GM19463 (cell line): ENCODE measurements at regions not wholly inside any gene's neighbourhood (a gene's known extent, or its start where the extent isn't known, plus 50 kb on each side); places are given as distances from the start of the nearest gene placed in this dataset.
A peak's percentile ranks its signal among the peaks of the same experiment; 100 is the strongest.

ENCODE experiments used
- ATAC-seq: cut with Tn5 transposase; IDR thresholded peaks from one replicate; pipeline ENCODE4 v1.9.1; 2021; ENCODE audit warnings: mild to moderate bottlenecking, moderate library complexity; ENCODE audit not compliant: unreplicated experiment

DNA sequence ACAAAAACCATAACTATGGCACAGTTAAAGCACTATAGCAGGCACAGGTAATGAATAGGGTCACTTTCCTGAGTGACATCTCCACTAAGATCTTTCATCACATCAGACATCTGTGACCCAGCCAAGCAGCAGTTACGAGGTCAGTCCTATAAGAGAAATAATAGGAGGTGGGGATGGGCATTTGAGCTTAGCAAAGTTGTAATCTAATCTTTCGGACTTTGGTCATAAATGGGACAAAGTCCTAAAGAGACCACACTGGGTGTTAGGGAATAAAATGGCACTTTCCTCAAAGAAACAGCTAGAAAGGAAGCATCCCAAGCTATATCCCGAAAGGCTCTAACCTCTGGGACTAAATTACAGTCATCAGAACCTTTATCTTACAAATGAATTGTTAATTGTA lies 432.2 kb downstream of the PIK3R1 start:
- ATAC-seq, result no peak

DNA sequence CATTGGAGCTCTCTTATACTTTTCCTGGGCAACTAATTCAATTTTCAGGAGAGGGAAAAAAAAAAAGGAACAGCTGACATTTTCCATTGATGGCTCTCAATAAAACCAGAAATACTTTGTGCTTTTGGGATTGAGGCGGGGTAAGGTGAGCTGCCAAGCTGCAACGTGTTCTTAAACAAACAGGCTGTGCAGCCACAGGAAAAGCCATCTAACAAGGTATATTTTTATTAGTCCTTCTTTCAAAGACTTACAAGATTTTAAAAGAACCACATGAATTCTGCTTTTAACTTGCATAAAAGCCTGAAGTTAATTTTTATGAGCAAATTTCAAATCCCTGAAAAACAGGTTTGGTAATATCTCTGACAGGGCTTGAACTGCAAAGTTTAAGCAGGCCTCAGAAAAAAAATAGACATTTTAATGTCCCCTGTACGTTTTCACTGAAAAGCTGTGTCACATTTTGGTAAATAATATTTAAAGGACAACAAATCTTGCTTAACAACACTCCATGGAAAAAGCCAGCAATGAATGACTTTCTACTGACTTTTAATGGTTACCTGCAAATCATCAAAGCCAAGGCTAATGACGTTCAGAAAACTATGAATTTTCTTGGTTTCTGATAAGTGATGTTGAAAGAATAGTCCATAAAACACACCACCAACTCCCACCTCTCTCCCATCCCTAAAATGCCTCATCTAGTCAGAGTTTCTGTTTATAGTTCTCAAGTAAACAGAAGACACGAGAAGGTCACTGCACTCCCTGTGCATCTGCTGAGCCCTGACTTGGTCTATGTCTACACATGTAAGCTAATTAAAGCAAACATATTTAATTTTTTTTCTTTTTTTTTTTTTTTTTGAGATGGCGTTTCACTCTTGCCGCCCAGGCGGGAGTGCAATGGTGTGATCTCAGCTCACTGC lies 433.6 kb downstream of the PIK3R1 start:
- no peak for ATAC-seq

DNA sequence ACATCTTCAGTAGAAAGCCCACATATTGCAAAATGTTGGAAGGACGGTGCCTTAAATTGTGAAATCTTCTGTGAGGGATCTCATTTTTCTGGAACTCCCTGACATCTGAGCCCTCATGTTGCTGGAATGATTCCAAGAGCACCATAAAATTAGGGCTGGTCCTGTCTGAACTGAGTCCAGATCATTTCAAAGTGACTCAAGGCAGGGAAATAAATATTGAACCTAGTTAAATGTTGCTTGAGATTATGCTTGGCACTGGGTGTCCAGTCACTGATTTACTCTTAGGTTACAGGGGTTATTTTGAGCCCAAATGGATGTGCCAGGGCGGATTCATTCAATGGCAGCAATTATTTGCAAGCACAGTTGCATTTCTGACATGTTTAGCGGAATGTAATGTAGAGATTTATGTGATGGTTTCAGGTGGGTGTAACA lies 437.0 kb downstream of the PIK3R1 start:
- ATAC-seq, result no peak

DNA sequence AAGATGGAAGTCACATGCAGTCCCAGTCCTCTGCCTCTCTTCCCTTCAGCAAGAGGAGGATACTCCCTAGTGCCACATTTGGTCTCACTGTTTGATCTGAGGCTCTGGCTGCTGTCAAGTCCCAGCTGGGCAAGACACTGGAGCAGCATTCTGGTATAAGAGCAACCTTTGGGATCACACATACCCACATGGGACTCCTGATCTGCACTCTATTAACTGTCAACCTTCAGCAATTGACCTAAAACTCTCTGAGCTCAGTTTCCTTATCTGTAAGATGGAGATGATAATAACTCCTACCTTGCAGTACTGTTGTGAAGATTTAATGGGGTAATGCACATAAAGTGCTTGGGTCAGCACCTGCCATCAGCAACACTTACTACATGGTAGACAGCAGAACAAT lies 437.9 kb downstream of the PIK3R1 start:
- ATAC-seq, result no peak

DNA sequence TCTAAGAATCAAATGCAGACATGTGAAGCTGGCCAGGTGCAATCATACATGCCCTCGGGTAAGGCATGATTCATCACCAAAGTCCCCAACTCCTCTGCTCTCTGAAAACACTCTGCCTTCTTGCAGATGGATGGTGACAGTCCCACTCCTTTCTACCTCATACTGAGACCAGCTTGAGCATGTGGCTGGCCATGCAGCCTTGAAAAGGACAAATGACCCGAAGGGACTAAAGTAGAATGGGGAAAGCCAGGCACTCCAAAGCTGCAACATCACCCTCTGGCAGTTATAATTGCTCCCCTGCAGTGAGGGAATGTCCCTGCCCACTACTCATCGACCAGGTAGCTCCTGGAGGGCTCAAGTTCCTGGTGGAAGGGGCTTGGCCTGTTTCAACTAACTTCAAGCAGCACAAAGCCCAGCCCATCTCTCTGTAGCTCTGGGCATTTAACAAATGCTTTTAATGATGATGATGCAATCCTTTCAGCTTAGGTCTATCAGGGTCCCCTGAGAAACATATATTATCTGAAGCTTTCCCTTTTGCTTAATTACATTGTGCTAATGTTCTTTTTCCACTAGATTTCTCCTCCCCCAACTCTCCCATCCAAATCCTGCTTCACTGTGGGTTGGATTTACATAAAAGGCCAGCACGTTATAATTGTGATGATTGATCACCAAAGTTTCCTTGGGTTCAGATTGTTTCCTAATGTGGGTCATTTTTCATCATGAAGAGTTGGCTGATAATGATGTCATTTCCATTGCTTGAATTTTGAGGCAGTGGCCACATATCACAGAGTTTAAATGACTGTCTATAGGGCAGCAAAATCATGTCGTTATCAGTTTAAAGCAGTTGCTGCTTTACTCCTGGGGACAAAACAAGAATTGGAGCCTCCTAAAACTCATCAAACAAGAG lies 436.5 kb upstream of the SLC30A5 start:
- ATAC-seq, result no peak

DNA sequence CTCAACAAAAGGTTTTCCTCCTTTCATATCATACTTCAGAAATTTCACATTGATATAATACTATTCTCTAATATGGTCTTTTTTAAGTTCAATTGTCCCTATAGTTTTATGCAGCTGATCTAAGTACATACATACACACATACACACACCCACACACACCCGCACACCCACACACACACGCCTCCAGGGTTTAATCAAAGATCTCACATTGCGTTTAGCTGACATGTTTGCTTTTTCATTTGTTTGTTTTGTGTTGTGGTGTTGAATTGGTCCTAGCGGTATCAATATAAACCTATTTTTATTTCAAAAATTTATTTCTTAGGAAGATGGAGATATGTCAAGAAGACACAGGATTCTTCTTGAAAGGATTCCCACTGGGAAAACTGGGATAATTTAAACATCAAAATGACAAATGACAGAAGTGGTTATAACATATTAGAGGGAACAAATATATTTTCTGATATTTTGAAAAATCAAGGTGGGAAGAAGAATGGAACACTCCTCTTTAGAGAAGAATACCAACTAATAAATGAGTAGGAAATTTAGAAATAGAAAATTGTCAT lies 434.9 kb upstream of the SLC30A5 start:
- ATAC-seq, result no peak

DNA sequence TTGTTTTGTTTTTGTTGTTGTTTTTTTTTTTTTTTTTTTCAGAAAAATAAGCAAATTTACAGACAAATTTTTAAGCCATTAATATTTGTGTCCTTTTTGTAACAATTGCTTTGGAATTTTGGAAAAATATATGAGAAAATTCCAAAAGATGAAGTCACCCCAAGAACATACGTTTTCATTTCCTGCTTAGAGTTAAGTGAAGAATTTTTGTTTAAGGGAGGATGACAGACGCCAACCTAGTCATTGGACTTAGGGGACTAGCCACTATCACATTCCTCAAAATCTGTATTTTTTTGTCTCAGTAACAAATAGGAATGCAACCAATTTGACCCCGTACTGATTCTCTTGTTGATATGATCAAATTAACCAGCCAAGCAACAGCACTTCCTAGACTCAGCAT lies 433.9 kb upstream of the SLC30A5 start:
- ATAC-seq, result no peak

DNA sequence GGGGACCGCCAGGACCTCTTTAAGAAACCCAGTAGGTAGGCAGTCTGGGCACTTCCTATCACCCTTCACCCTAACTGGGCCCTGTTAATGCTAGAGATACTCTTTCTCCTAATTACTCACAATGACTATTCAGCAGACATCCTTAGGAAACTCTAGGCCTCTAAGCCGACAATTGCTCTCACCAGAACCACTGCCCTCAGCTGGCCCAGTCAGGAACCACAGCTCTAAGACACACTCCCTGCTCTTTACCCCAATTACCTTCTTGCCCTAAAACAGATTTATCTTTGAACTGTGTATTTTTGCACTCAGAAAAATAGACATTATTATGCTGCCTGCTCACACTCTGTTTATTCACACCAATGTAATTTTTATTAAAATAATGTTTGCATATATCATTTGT lies 432.6 kb upstream of the SLC30A5 start:
- ATAC-seq, result peak; percentile 47

DNA sequence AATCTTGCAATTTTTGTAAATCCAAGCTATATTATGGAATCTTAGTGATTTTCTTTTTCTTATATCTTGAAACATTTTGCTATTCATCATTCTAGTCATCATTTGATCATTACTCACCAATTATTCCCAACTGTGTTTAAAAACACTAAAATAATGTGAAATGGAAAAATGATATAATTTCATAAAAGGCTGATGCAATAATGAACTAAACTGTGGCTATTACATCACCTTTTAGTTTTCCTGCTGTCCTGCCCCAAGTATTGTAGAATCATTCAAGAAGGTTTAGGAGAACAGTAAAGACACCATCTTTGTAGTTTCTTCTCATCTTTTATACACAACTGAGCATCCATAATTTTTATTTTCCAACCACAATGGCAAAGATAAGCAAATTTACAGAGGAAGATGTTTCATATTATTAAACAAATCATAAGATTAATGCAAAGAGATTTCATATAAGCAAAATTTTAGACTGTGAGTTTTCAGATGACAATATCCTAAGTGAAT lies 431.0 kb upstream of the SLC30A5 start:
- ATAC-seq, result no peak

DNA sequence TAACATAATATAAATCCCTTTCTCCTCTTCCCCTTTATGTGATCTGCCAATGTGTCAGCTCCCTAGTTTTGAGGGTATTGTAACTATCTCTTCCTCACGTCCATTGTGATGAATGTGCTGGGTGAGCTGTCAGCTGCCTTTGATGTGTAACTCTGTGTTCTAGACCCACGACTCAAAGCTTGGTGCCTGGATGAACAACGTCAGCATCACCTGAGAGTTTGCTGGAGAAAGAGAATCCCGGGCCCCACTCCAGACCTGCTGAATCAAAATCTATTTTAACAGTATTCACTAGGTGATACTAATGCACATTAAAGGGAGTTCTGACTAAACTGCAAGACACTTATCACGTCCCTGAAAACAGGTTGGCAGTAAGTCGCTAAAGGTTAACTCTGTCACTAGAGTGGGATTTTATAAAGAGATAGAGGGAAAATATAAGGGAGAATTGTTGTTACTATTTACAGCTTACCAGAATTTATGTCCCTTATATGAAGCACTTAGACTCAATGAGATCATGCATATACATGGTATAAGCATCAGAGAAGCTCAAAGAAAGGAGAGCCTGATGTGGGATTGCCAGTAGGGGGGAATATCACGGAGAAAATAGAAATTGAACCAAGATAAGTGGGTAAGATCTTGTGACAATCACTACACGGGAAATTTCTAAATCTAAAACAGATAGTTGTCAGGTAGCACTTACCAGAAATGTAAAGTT lies 423.8 kb upstream of the SLC30A5 start:
- no peak for ATAC-seq

DNA sequence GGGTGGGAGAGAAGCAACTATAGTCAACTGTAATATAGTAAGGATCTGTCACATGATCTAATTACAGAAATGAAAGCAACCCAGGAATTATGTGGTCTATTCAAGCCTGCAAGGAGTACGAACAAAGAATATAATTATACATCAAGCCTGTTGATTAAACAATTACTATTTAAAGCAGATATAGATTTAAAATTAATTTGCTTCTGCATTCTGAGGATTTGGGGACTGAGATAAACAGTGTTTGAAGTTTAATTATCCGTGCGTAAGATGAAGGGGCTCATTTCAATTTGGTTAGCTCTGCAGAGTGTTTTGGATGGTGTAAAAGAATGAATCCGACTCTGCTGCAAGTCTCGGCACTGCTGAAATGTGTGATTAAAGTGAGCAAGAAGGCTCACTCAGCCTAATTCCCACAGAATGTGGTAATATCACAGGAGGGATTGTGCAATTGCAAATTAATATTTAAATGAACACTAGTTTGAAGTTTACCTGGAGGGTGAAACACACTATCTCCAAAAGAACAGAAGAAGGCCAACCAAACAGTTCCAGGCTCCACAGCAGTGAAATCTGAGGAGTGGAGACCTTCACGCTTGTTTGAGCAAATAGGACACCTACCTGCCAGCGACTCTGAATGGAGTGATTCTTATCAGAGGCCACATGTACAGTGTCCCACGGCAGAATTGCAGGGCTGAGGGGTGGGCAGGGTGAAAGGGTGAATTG lies 420.6 kb upstream of the SLC30A5 start:
- ATAC-seq, result no peak

DNA sequence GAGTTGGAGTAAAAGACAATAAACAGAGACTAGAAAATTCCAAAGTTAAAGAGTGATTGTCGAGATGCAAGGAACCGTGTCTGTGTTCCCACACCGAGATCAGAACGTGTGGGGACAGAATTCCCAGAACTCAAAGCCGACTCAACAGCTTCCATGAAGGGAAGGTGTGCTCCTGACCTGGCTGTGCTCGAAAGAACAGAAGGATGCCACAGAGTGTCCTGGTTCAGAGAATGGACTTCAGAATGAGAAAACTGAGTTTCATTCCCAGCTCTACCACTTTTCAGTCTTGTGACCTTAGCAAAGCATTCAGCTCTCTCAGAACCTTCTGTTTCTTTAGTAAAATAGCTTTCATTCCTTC lies 420.0 kb upstream of the SLC30A5 start:
- no peak for ATAC-seq

DNA sequence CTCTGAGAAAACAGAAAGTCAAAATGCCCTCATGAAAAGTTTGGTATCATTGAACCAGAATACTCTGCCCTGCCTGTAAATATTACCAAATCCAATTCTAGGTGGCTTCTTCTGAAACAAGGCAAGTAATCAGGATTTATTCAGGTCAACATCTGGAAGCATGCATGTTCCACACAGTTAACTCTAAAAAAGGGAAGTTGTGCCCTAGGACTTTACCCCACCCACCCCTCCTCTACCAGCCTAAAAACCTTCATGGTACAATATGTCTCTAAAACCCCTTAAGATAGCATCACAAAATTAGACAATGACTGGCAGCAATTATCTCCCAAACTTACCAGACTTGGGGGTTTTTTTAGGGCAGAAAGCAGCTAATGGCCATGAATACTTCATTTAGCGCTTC lies 414.8 kb upstream of the SLC30A5 start:
- no peak for ATAC-seq

DNA sequence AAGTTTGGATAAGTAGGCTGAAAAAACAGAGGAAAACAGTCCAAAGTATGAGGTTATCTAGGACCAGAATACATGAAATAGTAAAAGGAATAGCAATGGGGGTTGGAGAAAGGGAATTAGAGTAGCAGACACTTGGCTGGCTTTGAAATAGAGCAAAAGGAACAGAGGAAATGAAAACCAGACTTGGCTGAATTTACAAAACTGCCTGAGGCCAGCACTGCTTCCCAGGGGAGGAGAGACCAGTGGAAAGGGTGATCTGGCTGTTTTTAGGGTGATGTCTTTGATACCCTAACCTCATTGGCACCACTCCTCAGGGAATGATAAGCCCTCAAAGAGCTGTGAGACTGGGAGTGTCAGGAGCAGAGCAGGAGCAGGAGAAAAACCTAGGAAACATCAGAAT lies 413.4 kb upstream of the SLC30A5 start:
- ATAC-seq, result no peak

DNA sequence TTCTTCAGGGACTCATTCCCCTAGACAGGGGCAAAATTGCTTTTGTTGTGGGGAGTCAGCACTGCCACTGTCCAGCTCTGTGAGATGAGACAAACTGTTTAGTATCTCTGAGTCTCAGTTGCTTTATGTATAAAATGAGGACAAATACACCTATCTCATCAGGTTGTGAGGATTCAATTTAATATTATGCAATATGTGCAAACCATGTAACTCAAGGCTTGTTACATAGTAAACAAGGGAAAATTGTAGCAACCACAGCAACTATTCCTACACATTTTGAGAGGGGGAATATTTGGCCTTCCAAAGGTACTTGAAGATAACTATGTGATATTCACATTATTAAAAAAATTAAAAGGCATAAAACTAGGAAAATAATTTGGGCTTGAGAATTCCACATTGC lies 411.9 kb upstream of the SLC30A5 start:
- ATAC-seq, result no peak

DNA sequence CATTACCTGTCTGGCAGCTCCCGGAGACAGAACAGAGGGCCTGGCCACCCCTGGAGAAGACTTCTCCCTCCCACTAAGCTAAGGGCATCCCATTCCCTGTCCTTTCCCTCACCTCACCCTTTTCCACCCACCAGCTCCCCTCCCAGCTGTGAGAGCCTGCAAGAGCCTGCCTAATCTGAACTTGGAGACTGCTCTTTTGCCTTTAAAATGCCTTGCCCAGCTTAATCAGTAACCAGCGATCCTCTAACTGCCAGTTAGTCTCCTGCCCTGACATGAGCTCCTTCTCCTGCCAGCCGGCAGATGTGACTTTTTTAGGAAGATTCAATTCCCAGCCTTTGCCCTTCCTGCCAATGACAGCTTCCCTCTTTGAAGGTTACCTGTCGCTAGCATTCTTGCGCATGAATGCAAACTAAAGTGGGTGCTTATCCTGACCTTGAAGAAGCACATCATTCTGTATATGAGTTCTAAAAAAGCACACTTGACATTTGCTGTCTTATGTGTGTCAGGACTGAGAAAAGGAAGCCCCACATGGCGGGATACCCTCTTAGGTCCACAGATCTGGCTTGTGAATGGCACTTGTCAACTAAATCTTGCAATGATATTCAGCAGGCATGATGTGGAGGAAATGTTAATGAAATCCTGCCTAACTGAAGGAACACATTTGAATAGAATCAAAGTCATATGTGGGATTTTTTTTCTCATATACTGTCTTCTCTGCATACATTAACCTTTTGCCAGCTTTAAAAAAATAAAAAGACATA lies 411.2 kb upstream of the SLC30A5 start:
- ATAC-seq, result no peak

DNA sequence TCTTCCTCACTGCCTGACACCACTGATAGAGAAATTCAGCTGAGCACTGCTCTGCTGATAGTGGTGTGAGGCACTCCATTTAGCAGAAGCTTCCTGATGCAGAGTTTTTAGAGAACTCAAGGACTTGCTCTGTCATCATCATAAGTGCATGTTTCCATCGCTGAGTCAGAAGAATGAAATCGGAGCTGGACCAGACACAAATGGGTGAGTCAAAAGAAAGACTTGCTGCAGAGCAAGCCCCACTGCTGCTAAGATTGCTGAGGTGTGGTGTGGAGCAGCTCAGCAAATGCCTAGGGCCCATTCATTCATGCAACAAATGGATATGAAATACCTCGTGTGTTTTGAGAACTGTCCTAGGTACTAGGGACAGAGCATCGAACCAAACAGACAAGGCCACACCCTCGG lies 410.2 kb upstream of the SLC30A5 start:
- ATAC-seq, result no peak

DNA sequence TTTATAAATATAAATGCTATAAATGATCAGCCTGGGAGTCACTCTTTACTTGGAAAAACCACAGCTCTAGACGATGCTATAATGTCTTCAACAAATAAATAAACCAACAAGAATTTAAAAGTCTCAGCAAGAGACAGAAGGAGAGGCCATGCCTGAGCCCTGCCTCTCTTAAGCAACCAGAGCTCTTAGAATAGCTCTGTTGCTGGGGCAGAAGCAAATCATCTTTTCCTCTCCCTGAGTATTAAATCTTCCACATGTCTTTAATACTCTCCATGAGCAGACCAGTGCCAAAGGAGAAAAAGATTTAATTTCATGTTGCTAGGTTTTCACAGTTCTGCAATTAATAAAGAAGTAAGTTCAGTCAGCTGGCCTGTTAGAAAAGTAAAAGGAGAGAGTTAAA lies 408.0 kb upstream of the SLC30A5 start:
- ATAC-seq, result no peak

DNA sequence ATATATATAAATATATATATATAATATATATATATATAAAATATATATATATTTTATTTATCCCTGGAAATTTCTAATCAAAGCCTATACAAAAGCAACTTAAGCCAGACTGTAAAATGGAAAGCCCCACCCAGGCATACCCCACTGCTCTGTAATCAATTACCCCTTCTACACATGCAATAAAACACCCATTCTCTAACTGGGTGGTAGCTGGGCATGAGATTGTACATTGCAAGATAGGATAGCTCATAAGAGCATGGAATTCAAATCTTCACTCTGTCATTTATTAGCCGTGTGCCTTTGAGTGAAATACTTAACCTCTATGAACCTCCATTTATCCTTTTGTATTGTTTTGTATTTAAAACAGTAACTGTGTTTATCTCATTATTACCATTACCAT lies 405.3 kb upstream of the SLC30A5 start:
- ATAC-seq, result no peak
